Small intestine (tissue), 7 donors: ENCODE measurements at regions not wholly inside any gene's neighbourhood (a gene's known extent, or its start where the extent isn't known, plus 50 kb on each side); places are given as distances from the start of the nearest gene placed in this dataset.

Experiments used
- DNase-seq, 2 donors: peaks; one replicate each; pipeline versions ENCODE4 v3.0.0 to v3.0.0-alpha.2; 2013
- FAIRE-seq: peaks from 2 replicates; lab custom pipeline; 2012; peaks lifted over from hg19 to GRCh38; lab: Jason Lieb, UNC
- H3K27ac ChIP-seq, 3 donors: one replicate each; pipeline ENCODE4 v1.5.1; 2013; ENCODE audit warnings: low read length in 2 of 3, mild to moderate bottlenecking in 2 of 3, control low read depth in 1 of 3, inconsistent platforms in 1 of 3, low read depth in 1 of 3, moderate library complexity in 1 of 3
- H3K27me3 ChIP-seq, 3 donors: one replicate each; pipeline ENCODE4 v1.6.1; 2013; ENCODE audit warnings: low read length in 3 of 3, inconsistent platforms in 1 of 3; ENCODE audit not compliant: control insufficient read depth in 3 of 3, insufficient read depth in 3 of 3
- H3K36me3 ChIP-seq, 3 donors: one replicate each; pipeline ENCODE4 v1.6.1; 2013; ENCODE audit warnings: low read length in 3 of 3, inconsistent platforms in 1 of 3, low read depth in 1 of 3, mild to moderate bottlenecking in 1 of 3, moderate library complexity in 1 of 3; ENCODE audit not compliant: control insufficient read depth in 3 of 3, insufficient read depth in 2 of 3
- H3K4me1 ChIP-seq, 3 donors: one replicate each; pipeline ENCODE4 v1.6.1; 2013; ENCODE audit warnings: low read length in 2 of 3, inconsistent platforms in 1 of 3, low read depth in 1 of 3, mild to moderate bottlenecking in 1 of 3, moderate library complexity in 1 of 3; ENCODE audit not compliant: control insufficient read depth in 3 of 3, insufficient read depth in 2 of 3
- H3K4me3 ChIP-seq, 3 donors: one replicate each; pipeline ENCODE4 v1.5.1; 2013; ENCODE audit warnings: low read length in 3 of 3, control low read depth in 1 of 3, inconsistent platforms in 1 of 3, low read depth in 1 of 3, mild to moderate bottlenecking in 1 of 3, moderate library complexity in 1 of 3
- H3K9me3 ChIP-seq, 2 donors: one replicate each; pipeline ENCODE4 v1.6.1; 2013; ENCODE audit warnings: low read depth in 1 of 2, low read length in 1 of 2; ENCODE audit not compliant: control insufficient read depth in 2 of 2, insufficient read depth in 1 of 2
- WGBS, 3 donors: extraction: QIAGEN DNeasy Blood & Tissue Kit; methylation state at CpG; one replicate each; pipeline ENCODE4 v1.1.7; 2013; 5-methylcytosine and 5-hydroxymethylcytosine counted together
- donor health status: healthy with polysubstance abuse.
- donor health status: control.
- donor health status: control.
- donor health status: Bipolar disorder and iron deficiency.
- donor health status: healthy.

- Histone ChIP-seq H3K27ac (no peak overlapping the region), H3K27me3 (no peaks in the 10 kb centered on the region), H3K4me3 (no peak overlapping the region), H3K9me3 (no peaks in the 10 kb centered on the region), H3K4me1 (no peaks in the 10 kb centered on the region), H3K36me3 (no peaks in the 10 kb centered on the region)
- FAIRE-seq (no peak), DNase-seq (no peak)
- WGBS, 3 donors: 66 to 88% (median 80%) methylated on average over 3 of the region's 3 CpGs
These were observed 1069.4 kb upstream of the ADGRL2 start for GRCh38 chr1:80731241-80731894.

GRCh38 chr1:80722611-80723010, 1078.1 kb upstream of the ADGRL2 start:
- Histone ChIP-seq H3K9me3 (no peaks in the 10 kb centered on the region), H3K4me1 (no peaks in the 10 kb centered on the region), H3K27ac (no peak overlapping the region), H3K27me3 (no peaks in the 10 kb centered on the region), H3K4me3 (no peak overlapping the region), H3K36me3 (no peaks in the 10 kb centered on the region)
- DNase-seq (no peak), FAIRE-seq (no peak)
- 82 to 93% (median 91%) methylated on average over 2 of the region's 2 CpGs for WGBS, 3 donors

GRCh38 chr1:80706526-80706925, 1094.2 kb upstream of the ADGRL2 start:
- no peaks in the 10 kb centered on the region for H3K27me3 ChIP-seq
- H3K4me3 ChIP-seq: no peak overlapping the region
- no peaks in the 10 kb centered on the region for H3K36me3 ChIP-seq
- WGBS, 3 donors: 89 to 92% (median 91%) methylated on average over 1 of the region's 1 CpG
- no peaks in the 10 kb centered on the region for H3K9me3 ChIP-seq
- DNase-seq: no peak
- no peak overlapping the region for H3K27ac ChIP-seq
- H3K4me1 ChIP-seq: no peaks in the 10 kb centered on the region
- FAIRE-seq: no peak

- Histone ChIP-seq H3K27me3 (no peaks in the 10 kb centered on the region), H3K9me3 (no peaks in the 10 kb centered on the region), H3K4me1 (no peaks in the 10 kb centered on the region), H3K4me3 (no peak overlapping the region), H3K36me3 (no peaks in the 10 kb centered on the region), H3K27ac (no peak overlapping the region)
- DNase-seq (no peak), FAIRE-seq (no peak)
- WGBS, 3 donors: 84 to 85% (median 84%) methylated on average over 5 of the region's 5 CpGs
These were observed 1122.3 kb upstream of the ADGRL2 start for GRCh38 chr1:80678438-80678837.

- H3K9me3 ChIP-seq: no peaks in the 10 kb centered on the region
- WGBS, 3 donors: 74 to 88% (median 75%) methylated on average over 3 of the region's 3 CpGs
- H3K36me3 ChIP-seq: no peaks in the 10 kb centered on the region
- no peaks in the 10 kb centered on the region for H3K4me1 ChIP-seq
- no peak for DNase-seq
- H3K27me3 ChIP-seq: no peaks in the 10 kb centered on the region
- FAIRE-seq: no peak
- no peak overlapping the region for H3K4me3 ChIP-seq
- no peak overlapping the region for H3K27ac ChIP-seq
These were observed 1125.3 kb upstream of the ADGRL2 start for GRCh38 chr1:80675454-80675853.

GRCh38 chr1:80673935-80674597, 1126.7 kb upstream of the ADGRL2 start:
- WGBS, 3 donors: 69 to 83% (median 79%) methylated on average over 3 of the region's 3 CpGs
- Histone ChIP-seq H3K4me1 (no peaks in the 10 kb centered on the region), H3K27me3 (no peaks in the 10 kb centered on the region), H3K4me3 (no peak overlapping the region), H3K36me3 (no peaks in the 10 kb centered on the region), H3K9me3 (no peaks in the 10 kb centered on the region), H3K27ac (no peak overlapping the region)
- FAIRE-seq (no peak), DNase-seq (no peak)

GRCh38 chr1:80668372-80668771, 1132.4 kb upstream of the ADGRL2 start:
- H3K36me3 ChIP-seq: no peaks in the 10 kb centered on the region
- no peak overlapping the region for H3K4me3 ChIP-seq
- FAIRE-seq: no peak
- H3K4me1 ChIP-seq: no peaks in the 10 kb centered on the region
- H3K9me3 ChIP-seq: no peaks in the 10 kb centered on the region
- no peak for DNase-seq
- no peaks in the 10 kb centered on the region for H3K27me3 ChIP-seq
- H3K27ac ChIP-seq: no peak overlapping the region
- 51 to 65% (median 54%) methylated on average over 1 of the region's 1 CpG for WGBS, 3 donors

- DNase-seq: no peak
- Histone ChIP-seq H3K36me3 (no peaks in the 10 kb centered on the region), H3K4me1 (no peaks in the 10 kb centered on the region), H3K27me3 (no peaks in the 10 kb centered on the region), H3K4me3 (no peak overlapping the region), H3K9me3 (no peaks in the 10 kb centered on the region), H3K27ac (no peak overlapping the region)
- no peak for FAIRE-seq
These were observed 1134.7 kb upstream of the ADGRL2 start for GRCh38 chr1:80666073-80666472.

GRCh38 chr1:80659161-80659560, 1141.6 kb upstream of the ADGRL2 start:
- no peaks in the 10 kb centered on the region for H3K27me3 ChIP-seq
- peak; percentile 23 for FAIRE-seq
- no peaks in the 10 kb centered on the region for H3K9me3 ChIP-seq
- no peaks in the 10 kb centered on the region for H3K36me3 ChIP-seq
- H3K4me3 ChIP-seq: no peak overlapping the region
- H3K4me1 ChIP-seq: peaks cover 0 to 10% (median 2%) of the 10 kb centered on the region in 3 donors
- no peak for DNase-seq
- WGBS, 3 donors: 82 to 95% (median 83%) methylated on average over 5 of the region's 5 CpGs
- H3K27ac ChIP-seq: no peak overlapping the region
